SK-N-SH (cell line): ENCODE measurements at regions not wholly inside any gene's neighbourhood (a gene's known extent, or its start where the extent isn't known, plus 50 kb on each side); places are given as distances from the start of the nearest gene placed in this dataset.

Experiments used
- CTCF ChIA-PET: fragments of 300-600, 350-600 bp; formaldehyde crosslinking; extraction: SDS; loops from one replicate; lab custom pipeline; 2021; lab: Yijun Ruan, JAX
- POLR2A ChIA-PET: fragments of 350-600 bp; sonication (Branson Sonifier 250); formaldehyde crosslinking; extraction: SDS; loops from one replicate; lab custom pipeline; 2020; ENCODE audit warnings: antibody characterized with exemption, inconsistent platforms; lab: Yijun Ruan, JAX
- DNase-seq: peaks from one replicate; pipeline ENCODE4 v3.0.0; 2012
- H2AFZ ChIP-seq: fragments of 200-600 bp; sonication (generic); 2 replicates; pipeline ENCODE4 v1.8.1; 2016; ENCODE audit warnings: antibody characterized with exemption, mild to moderate bottlenecking, low read depth
- H3F3A ChIP-seq: fragments of 200-600 bp; sonication (generic); replicated peaks from 2 replicates; pipeline ENCODE3; 2016; ENCODE audit warnings: antibody characterized with exemption, mild to moderate bottlenecking; ENCODE audit not compliant: insufficient read depth
- H3K27ac ChIP-seq, 2 experiments: fragments of 200-500 bp in 1 of 2; fragments of 200-600 bp in 1 of 2; sonication (Bioruptor generic) in 1 of 2; sonication (generic), shearing (Covaris generic) in 1 of 2; 2 replicates each; pipeline versions ENCODE4 v1.5.1 to v1.6.1; 2014 to 2016; ENCODE audit warnings: low read depth in 2 of 2, inconsistent platforms in 1 of 2, low read length in 1 of 2, mild to moderate bottlenecking in 1 of 2, mixed read lengths in 1 of 2
- H3K27me3 ChIP-seq: fragments of 200-600 bp; sonication (generic), shearing (Covaris generic); 2 replicates; pipeline ENCODE4 v1.6.1; 2016; ENCODE audit warnings: mixed run types; ENCODE audit not compliant: insufficient read depth
- H3K36me3 ChIP-seq, 2 experiments: fragments of 200-500 bp in 1 of 2; fragments of 200-600 bp in 1 of 2; sonication (Bioruptor generic) in 1 of 2; sonication (generic) in 1 of 2; replicated peaks in 1 of 2; 2 replicates each; pipeline versions ENCODE3 to v1.5.1; 2014 to 2016; ENCODE audit warnings: low read length in 1 of 2, mild to moderate bottlenecking in 1 of 2; ENCODE audit not compliant: insufficient read depth in 2 of 2, control insufficient read depth in 1 of 2
- H3K4me1 ChIP-seq, 2 experiments: fragments of 200-500 bp in 1 of 2; fragments of 200-600 bp in 1 of 2; sonication (Bioruptor generic) in 1 of 2; sonication (generic), shearing (Covaris generic) in 1 of 2; 2 replicates each; pipeline versions ENCODE4 v1.5.1 to v1.6.1; 2014 to 2016; ENCODE audit warnings: low read depth in 1 of 2, low read length in 1 of 2, mixed run types in 1 of 2; ENCODE audit not compliant: insufficient read depth in 2 of 2, control insufficient read depth in 1 of 2
- H3K4me2 ChIP-seq: fragments of 200-600 bp; sonication (generic), shearing (Covaris generic); 2 replicates; pipeline ENCODE4 v1.6.1; 2017; ENCODE audit warnings: mixed run types
- H3K4me3 ChIP-seq, 2 experiments: fragments of 200-500 bp in 1 of 2; fragments of 200-600 bp in 1 of 2; sonication (Bioruptor generic) in 1 of 2; sonication (generic), shearing (Covaris generic) in 1 of 2; 2 replicates each; pipeline versions ENCODE4 v1.5.1 to v1.8.1; 2014 to 2016; ENCODE audit warnings: low read depth in 2 of 2, inconsistent platforms in 1 of 2, low read length in 1 of 2, mild to moderate bottlenecking in 1 of 2, mixed read lengths in 1 of 2, moderate library complexity in 1 of 2
- H3K79me2 ChIP-seq: fragments of 200-600 bp; sonication (generic); 2 replicates; pipeline ENCODE4 v1.8.1; 2017; ENCODE audit warnings: mild to moderate bottlenecking; ENCODE audit not compliant: insufficient read depth
- H3K9ac ChIP-seq: fragments of 200-600 bp; sonication (generic); 2 replicates; pipeline ENCODE4 v1.6.1; 2017; ENCODE audit warnings: mixed run types
- H3K9me2 ChIP-seq: fragments of 200-600 bp; sonication (generic); 2 replicates; pipeline ENCODE4 v1.6.1; 2017; ENCODE audit warnings: mixed run types
- H3K9me3 ChIP-seq: fragments of 200-600 bp; sonication (generic); 2 replicates; pipeline ENCODE4 v1.6.1; 2017; ENCODE audit warnings: mixed run types, mild to moderate bottlenecking, moderate library complexity
- H4K20me1 ChIP-seq: fragments of 200-600 bp; sonication (generic); 2 replicates; pipeline ENCODE4 v1.6.1; 2017; ENCODE audit warnings: mild to moderate bottlenecking, mixed run types; ENCODE audit not compliant: insufficient read depth
- CHD2 ChIP-seq: fragments of 150-350 bp; IDR thresholded peaks from 2 replicates; pipeline ENCODE4 v1.6.1; 2018; ENCODE audit warnings: low read length; ENCODE audit not compliant: partially characterized antibody
- ELF1 ChIP-seq: IDR thresholded peaks from 2 replicates; pipeline ENCODE4 v1.4.0; 2012
- EP300 ChIP-seq, 2 experiments: IDR thresholded peaks; 2 replicates each; pipeline versions ENCODE4 v1.4.0 to v1.6.1; 2012; ENCODE audit warnings: borderline replicate concordance in 1 of 2, low read depth in 1 of 2, low read length in 1 of 2
- FOSL2 ChIP-seq: IDR thresholded peaks from 2 replicates; pipeline ENCODE4 v1.4.0; 2012; ENCODE audit warnings: low read depth, mild to moderate bottlenecking, moderate library complexity, borderline replicate concordance
- FOXJ3 ChIP-seq: sonication (generic); formaldehyde crosslinking; IDR thresholded peaks from 2 replicates; pipeline ENCODE4 v1.5.1; 2020; ENCODE audit warnings: mild to moderate bottlenecking, missing genetic modification reagents
- FOXM1 ChIP-seq: IDR thresholded peaks from 2 replicates; pipeline ENCODE4 v1.4.0; 2012; ENCODE audit warnings: low read depth, mild to moderate bottlenecking
- GABPA ChIP-seq: IDR thresholded peaks from 2 replicates; pipeline ENCODE4 v1.4.0; 2012; ENCODE audit warnings: low read depth, mild to moderate bottlenecking
- JUND ChIP-seq: IDR thresholded peaks from 2 replicates; pipeline ENCODE4 v1.4.0; 2012
- MEF2A ChIP-seq: IDR thresholded peaks from 2 replicates; pipeline ENCODE4 v1.4.0; 2012; ENCODE audit warnings: low read depth, borderline replicate concordance
- MXI1 ChIP-seq: IDR thresholded peaks from 2 replicates; pipeline ENCODE4 v1.6.1; 2012; ENCODE audit warnings: mild to moderate bottlenecking, low read depth, low read length, improper control_type of control experiment
- NFIC ChIP-seq: IDR thresholded peaks from 2 replicates; pipeline ENCODE4 v1.4.0; 2012; ENCODE audit warnings: borderline replicate concordance
- NRF1 ChIP-seq: IDR thresholded peaks from 2 replicates; pipeline ENCODE4 v1.6.1; 2012; ENCODE audit warnings: low read depth, mild to moderate bottlenecking, low read length
- POLR2AphosphoS5 ChIP-seq: IDR thresholded peaks from 2 replicates; pipeline ENCODE4 v1.6.1; 2012; ENCODE audit warnings: low read depth, low read length
- RXRA ChIP-seq: IDR thresholded peaks from 2 replicates; pipeline ENCODE4 v1.4.0; 2012; ENCODE audit warnings: low read depth, mild to moderate bottlenecking, borderline replicate concordance
- SIN3A ChIP-seq: IDR thresholded peaks from 2 replicates; pipeline ENCODE4 v1.6.1; 2012; ENCODE audit warnings: low read depth, mild to moderate bottlenecking, low read length, moderate library complexity, borderline replicate concordance
- SMC3 ChIP-seq: IDR thresholded peaks from 2 replicates; pipeline ENCODE4 v1.6.1; 2012; ENCODE audit warnings: low read depth, low read length, improper control_type of control experiment
- TAF1 ChIP-seq: IDR thresholded peaks from 2 replicates; pipeline ENCODE4 v1.6.1; 2012; ENCODE audit warnings: low read depth, mild to moderate bottlenecking, low read length, moderate library complexity, borderline replicate concordance
- TCF12 ChIP-seq: IDR thresholded peaks from 2 replicates; pipeline ENCODE4 v1.4.0; 2012
- YY1 ChIP-seq: IDR thresholded peaks from 2 replicates; pipeline ENCODE4 v1.4.0; 2012; ENCODE audit warnings: low read depth, mild to moderate bottlenecking
- WGBS: methylation state at CpG from one replicate; pipeline ENCODE4 v1.1.6; 2017; ENCODE audit warnings: low lambda C conversion rate; 5-methylcytosine and 5-hydroxymethylcytosine counted together
- TF ChIP-seq, protein P1 (sequence below): IDR thresholded peaks from 2 replicates; pipeline ENCODE4; 2012
- TF ChIP-seq, protein P2 (sequence below): fragments of 150-350 bp; IDR thresholded peaks from 2 replicates; pipeline ENCODE4 v1.6.1; 2017; ENCODE audit warnings: antibody characterized with exemption, low read length, low read depth, borderline replicate concordance
- TF ChIP-seq, protein P3 (sequence below): fragments of 150-350 bp; IDR thresholded peaks from 2 replicates; pipeline ENCODE4 v1.6.1; 2016; ENCODE audit warnings: mild to moderate bottlenecking, low read depth, low read length
- TF ChIP-seq, protein P4 (sequence below): IDR thresholded peaks from 2 replicates; pipeline ENCODE4 v1.4.0; 2012; ENCODE audit warnings: low read depth, borderline replicate concordance

DNA sequence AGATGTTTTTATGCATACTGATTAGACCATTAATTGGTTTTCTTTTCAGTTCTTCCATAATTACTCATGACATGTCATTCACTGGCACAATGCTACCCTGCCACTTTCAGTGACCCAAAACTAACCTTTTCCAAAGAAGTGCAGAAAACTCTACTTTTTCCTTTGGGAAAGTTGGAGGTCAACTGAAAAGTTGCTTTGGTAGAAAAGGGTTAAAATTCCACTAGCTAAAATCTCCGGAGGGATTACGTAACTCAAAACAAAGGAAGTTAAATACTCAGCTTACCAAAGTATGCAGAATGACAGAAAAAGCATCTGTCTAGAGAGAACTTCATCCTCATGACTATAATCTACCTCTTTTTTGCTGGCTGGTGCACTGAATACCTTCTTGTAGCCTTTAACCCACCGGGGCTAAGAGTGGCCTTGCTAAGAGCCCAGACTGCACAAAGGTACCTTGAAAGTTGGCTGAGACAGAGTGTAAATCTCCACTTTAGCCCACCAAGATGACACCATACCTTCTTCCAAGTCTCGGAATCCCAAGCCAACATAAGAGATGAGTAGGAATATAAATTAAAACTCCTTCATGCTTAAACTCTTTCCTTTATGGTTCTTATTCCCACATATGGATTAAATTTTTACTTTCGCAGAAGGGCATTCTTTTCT, 1099.5 kb upstream of the INTU start:
- Histone ChIP-seq H3K79me2 (no peaks in the 10 kb centered on the region), H3K4me1 (peaks cover 0 to 8% of the 10 kb centered on the region in 2 experiments; a peak in 1 of 4 replicates), H3F3A (no peaks in the 10 kb centered on the region), H3K36me3 (no peaks in the 10 kb centered on the region), H3K9ac (no peak overlapping the region), H3K9me2 (no peaks in the 10 kb centered on the region), H2AFZ (no peak overlapping the region), H3K4me3 (no peak overlapping the region), H3K4me2 (no peak overlapping the region), H3K27me3 (no peaks in the 10 kb centered on the region), H3K27ac (no peak overlapping the region), H4K20me1 (no peaks in the 10 kb centered on the region), H3K9me3 (no peaks in the 10 kb centered on the region)
- POLR2A ChIA-PET, result no interaction called here
- CTCF ChIA-PET, result no interaction called here
- DNase-seq, result no peak
- 61% methylated on average over 5 of the region's 5 CpGs for WGBS
- TF ChIP-seq TCF12 (no peak), JUND (no peak), RXRA (no peak), FOXM1 (no peak), POLR2AphosphoS5 (no peak), GABPA (no peak), MXI1 (no peak), SIN3A (no peak), FOSL2 (no peak), TAF1 (no peak)
- TF ChIP-seq, protein P1, sequence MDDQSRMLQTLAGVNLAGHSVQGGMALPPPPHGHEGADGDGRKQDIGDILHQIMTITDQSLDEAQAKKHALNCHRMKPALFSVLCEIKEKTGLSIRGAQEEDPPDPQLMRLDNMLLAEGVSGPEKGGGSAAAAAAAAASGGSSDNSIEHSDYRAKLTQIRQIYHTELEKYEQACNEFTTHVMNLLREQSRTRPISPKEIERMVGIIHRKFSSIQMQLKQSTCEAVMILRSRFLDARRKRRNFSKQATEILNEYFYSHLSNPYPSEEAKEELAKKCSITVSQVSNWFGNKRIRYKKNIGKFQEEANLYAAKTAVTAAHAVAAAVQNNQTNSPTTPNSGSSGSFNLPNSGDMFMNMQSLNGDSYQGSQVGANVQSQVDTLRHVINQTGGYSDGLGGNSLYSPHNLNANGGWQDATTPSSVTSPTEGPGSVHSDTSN, result no peak

DNA sequence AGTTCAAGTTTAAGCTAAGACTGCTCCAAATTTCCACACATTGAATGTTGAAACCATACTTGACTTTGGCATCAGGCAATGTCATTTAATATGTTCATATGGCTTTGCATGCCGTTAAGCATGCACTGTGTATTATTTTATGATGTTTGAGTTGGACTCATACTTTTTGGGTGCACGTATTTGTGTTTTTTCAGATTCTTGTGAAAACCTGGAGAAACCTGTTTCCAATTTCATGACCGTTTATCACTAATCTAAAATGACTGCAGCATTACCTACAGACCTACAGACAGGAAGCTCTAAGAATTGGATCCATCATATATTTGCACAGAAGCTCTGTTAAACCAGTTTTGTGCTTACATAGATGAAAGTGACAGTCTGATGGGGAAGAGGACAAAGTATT, 1093.0 kb upstream of the INTU start:
- H3K27me3 ChIP-seq, result no peaks in the 10 kb centered on the region
- no peak overlapping the region for H3K4me3 ChIP-seq
- H3K9me3 ChIP-seq, result no peaks in the 10 kb centered on the region
- no peak overlapping the region for H3K27ac ChIP-seq
- no peak for DNase-seq
- no peak overlapping the region for H3K4me2 ChIP-seq
- CTCF ChIA-PET, result no interaction called here
- no peak overlapping the region for H2AFZ ChIP-seq
- H3K9ac ChIP-seq, result no peak overlapping the region
- no peaks in the 10 kb centered on the region for H3K9me2 ChIP-seq
- POLR2A ChIA-PET, result no interaction called here
- H3F3A ChIP-seq, result no peaks in the 10 kb centered on the region
- no peaks in the 10 kb centered on the region for H3K36me3 ChIP-seq
- no peaks in the 10 kb centered on the region for H3K79me2 ChIP-seq
- TF ChIP-seq GABPA (no peak), NRF1 (no peak), RXRA (no peak), CHD2 (no peak), NFIC (no peak), FOXJ3 (no peak), JUND (no peak), POLR2AphosphoS5 (no peak), SMC3 (no peak), EP300 (IDR thresholded peaks at IDR 0.05; ENCODE audit: borderline replicate concordance in 1 of 2, low read depth in 1 of 2, low read length in 1 of 2) (no peak), MEF2A (no peak), TAF1 (no peak), YY1 (no peak), ELF1 (no peak)
- TF ChIP-seq, protein P2, sequence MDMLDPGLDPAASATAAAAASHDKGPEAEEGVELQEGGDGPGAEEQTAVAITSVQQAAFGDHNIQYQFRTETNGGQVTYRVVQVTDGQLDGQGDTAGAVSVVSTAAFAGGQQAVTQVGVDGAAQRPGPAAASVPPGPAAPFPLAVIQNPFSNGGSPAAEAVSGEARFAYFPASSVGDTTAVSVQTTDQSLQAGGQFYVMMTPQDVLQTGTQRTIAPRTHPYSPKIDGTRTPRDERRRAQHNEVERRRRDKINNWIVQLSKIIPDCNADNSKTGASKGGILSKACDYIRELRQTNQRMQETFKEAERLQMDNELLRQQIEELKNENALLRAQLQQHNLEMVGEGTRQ, result no peak
- TF ChIP-seq, protein P1, result no peak
- TF ChIP-seq, protein P3, sequence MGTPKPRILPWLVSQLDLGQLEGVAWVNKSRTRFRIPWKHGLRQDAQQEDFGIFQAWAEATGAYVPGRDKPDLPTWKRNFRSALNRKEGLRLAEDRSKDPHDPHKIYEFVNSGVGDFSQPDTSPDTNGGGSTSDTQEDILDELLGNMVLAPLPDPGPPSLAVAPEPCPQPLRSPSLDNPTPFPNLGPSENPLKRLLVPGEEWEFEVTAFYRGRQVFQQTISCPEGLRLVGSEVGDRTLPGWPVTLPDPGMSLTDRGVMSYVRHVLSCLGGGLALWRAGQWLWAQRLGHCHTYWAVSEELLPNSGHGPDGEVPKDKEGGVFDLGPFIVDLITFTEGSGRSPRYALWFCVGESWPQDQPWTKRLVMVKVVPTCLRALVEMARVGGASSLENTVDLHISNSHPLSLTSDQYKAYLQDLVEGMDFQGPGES, result no peak
- TF ChIP-seq, protein P4, sequence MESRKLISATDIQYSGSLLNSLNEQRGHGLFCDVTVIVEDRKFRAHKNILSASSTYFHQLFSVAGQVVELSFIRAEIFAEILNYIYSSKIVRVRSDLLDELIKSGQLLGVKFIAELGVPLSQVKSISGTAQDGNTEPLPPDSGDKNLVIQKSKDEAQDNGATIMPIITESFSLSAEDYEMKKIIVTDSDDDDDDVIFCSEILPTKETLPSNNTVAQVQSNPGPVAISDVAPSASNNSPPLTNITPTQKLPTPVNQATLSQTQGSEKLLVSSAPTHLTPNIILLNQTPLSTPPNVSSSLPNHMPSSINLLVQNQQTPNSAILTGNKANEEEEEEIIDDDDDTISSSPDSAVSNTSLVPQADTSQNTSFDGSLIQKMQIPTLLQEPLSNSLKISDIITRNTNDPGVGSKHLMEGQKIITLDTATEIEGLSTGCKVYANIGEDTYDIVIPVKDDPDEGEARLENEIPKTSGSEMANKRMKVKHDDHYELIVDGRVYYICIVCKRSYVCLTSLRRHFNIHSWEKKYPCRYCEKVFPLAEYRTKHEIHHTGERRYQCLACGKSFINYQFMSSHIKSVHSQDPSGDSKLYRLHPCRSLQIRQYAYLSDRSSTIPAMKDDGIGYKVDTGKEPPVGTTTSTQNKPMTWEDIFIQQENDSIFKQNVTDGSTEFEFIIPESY, result no peak
- no peaks in the 10 kb centered on the region for H3K4me1 ChIP-seq
- H4K20me1 ChIP-seq, result no peaks in the 10 kb centered on the region
- WGBS, result 44% methylated on average over 3 of the region's 3 CpGs
